Inflammatory macrophage treated with lipopolysaccharide for 4 hours (primary cell): ENCODE measurements at regions not wholly inside any gene's neighbourhood (a gene's known extent, or its start where the extent isn't known, plus 50 kb on each side); places are given as distances from the start of the nearest gene placed in this dataset.
"Not testable (repeated sequence)": the region's sequence is repeated elsewhere in the genome, so short reads cannot be mapped to it uniquely, and the experiment has no call there.

ENCODE experiments used
- DNase-seq: peaks from one replicate; pipeline ENCODE4 v3.0.0-alpha.2; 2020

DNA sequence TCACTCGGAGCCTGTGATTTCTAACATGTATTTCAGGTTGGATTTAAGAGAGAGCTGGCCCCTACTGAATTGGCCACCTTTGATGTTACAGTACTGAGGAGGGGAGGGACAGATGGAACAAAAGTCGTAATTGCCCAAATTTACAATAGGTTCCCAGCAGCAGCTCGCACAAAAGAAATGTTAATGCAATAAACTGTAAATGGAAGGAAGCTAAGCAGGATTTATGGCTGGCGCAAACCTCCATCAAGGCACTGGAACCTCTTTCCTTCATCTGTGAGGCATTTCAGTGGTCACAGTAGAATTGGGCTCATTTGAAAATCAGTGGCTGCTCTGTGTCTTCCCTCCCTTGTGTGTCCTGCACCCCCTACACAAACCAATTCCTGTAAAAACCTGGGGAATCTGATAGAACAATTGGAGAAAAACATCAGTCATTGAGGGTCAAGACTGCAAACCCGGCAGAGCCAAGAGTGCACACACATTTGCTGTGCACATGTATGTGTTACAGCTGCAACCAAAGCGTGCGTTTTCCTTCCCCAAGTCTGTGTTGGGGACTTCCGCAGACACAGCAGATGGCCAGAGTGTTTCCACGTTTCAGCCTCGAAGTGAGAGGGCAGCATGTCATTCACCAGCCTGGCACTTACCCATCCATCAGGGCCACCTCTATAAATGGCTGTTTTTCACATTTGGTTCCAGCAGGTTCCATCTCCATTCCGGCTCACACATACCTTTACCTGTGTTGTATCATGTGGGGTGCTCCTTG is 192.8 kb downstream of the TM9SF2 start:
- no peak for DNase-seq

GRCh38 chr13:99693351-99693750 is 192.1 kb downstream of the TM9SF2 start:
- DNase-seq: no peak

DNA sequence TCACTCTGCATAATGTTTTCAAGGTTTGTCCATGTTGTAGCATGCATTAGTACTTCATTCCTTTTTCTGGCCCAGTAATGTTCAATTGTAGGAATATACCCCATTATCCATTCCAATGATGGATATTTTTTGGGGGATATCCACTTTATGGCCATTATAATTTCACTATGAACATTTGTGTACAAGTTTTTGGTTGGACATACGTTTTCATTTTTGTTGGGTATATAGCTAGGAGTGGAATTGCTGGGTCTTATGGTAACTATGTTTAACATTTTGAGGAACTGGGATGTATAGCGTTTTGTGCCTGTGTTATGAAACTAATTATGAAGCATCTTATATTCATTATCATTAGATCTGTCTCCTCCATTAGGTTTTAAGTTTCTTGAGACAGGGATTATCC is 191.6 kb downstream of the TM9SF2 start:
- DNase-seq: no peak

GRCh38 chr13:99691552-99691951 is 190.3 kb downstream of the TM9SF2 start:
- DNase-seq: no peak

DNA sequence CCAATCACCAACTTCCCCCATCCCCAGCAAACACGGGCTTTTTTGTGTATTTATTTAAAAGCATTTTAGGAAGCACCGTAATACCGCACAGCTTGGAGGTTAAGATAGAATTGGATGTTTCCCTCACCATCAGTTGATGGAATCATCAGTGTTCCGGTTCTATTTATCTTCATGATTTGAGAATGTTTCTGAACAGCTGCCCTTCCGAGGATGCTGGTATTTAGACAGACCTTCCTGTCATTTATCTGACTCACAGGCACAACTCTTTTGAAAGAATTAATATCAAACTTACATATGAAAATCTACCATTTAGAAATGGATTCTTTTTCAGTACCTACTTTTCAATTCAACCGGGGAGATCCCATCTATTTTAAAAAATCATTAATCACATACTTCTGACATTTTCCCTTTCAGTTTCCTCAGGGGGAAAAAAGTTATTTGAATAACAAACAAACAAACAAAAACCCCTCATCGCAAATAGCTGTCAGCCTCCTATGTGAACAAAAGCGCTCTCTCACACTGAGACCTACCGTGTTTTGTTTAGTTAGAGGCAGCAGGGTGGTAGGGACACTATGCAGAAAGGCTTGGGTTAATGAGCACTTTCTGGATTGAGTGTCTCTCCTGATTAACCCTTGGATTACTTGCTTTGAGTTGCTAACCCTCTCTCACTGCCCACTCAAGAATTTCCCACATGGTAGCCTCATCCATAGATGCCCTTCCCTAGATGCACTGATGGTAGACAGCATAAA is 189.3 kb downstream of the TM9SF2 start:
- no peak for DNase-seq

DNA sequence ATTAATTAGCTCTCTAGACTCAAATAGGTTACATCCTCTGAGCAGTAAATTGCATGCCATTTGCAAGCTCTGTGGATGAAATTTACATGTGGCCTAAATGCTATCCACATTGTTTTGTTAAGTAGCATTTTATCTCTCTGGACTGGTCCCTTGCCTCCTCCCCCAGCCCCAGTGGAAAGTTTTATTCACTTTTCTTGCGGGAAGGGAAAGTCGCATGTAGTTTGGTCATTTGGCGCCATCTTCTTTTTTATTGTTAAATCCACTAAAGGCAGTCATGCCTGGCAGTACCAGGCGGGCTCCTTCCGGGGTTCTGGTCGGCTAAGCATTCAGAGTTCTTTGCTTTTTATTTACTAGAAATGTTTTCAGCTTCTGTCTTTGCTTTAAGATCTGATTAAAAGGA is 188.7 kb downstream of the TM9SF2 start:
- DNase-seq: no peak

DNA sequence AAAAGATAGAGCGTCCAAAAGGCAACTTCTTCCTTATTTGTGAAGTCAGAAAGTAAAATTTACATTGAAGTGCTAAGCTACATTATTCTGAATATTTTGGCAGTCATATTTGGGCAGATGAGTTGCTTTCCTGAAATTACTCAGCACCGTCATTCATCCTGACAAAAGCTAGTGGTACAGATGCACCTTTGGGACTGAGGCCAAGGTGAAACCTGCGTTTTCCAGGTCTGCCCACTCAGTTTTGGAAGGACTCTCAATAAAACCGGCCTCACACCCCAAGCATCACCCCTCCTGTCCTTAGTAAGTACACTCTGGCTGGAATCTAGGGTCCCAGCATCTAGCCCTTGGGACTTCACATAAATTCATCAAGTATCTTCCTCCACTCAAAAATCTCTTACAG is 187.5 kb downstream of the TM9SF2 start:
- DNase-seq: no peak

GRCh38 chr13:99687723-99688397 is 186.6 kb downstream of the TM9SF2 start:
- no peak for DNase-seq

GRCh38 chr13:99686944-99687411 is 185.7 kb downstream of the TM9SF2 start:
- no peak for DNase-seq

DNA sequence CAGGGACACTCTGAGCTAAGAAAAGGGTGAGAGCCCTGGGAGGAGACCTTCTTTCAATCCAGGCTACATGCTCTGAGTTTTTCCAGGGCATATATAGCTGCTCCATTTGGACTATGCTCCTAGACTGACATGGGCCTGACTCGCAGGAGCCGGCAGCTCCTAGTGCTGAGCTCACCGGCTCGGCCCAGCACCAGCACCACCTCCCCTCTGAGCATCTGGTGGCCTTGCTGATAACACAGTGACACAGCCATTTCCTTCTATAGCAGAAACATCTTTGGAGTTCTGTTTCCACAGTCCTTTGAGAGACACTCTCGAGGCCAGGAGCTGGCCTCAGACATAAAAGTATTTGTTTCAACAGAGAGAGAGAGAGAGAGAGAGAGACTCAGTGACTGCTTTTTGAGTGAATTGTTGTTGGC is 184.9 kb downstream of the TM9SF2 start:
- no peak for DNase-seq

- no peak for DNase-seq
Observed at GRCh38 chr13:99681695-99682094, 180.4 kb downstream of the TM9SF2 start.

- DNase-seq: no peak
Observed at GRCh38 chr13:99677116-99677951, 176.1 kb downstream of the TM9SF2 start.

DNA sequence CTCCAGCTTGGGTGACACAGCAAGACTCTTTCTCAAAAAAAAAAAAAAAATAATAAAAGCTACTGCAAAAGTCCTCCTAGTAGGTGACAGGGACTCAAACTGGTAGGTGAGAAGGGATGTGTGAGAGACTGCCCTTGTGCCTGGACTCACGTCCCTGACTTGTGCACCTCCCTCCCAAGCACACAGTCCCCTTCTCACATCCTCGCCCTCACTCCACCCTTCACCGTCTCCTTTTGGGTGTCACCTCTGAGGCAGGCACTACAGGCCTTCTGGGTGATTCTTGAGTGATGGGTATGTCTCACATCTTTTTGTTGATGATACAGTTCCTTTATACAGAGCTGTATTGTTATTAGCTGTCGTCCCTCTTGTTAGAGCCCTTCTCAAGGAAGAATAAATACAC is 170.5 kb downstream of the TM9SF2 start:
- no peak for DNase-seq

GRCh38 chr13:99669096-99669495 is 167.8 kb downstream of the TM9SF2 start:
- DNase-seq: not testable (repeated sequence)

DNA sequence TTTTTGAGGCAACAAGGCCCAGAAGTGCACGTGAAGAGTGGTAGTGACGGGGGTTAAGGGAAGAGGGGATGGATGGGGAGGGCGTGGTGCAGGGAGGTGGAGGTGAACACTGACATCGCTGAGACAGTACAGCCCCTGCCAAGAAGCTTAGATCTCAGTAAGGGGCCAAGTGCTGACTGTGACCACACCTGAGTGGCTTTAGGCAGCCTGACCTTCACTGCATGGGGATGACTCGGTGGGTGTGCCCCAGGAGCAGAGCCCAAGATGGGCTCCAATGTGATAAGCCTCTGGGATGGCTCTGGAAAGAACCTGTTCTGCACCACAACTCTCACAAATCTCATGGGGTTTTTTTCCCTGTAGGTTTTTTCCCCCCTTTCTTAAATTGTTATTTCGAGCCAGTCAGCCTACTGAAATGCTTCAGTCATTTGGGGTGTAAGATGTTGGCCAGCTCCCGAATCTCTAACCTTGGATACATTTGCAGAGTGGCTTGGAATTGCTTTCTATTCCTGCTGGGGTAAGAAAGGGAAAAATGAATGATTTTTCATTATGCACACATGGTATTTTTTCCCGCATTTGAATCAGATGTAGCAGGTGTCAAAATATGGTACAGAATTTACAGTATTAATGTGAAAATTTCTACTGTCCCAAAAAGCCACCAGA is 165.0 kb downstream of the TM9SF2 start:
- DNase-seq: no peak

DNA sequence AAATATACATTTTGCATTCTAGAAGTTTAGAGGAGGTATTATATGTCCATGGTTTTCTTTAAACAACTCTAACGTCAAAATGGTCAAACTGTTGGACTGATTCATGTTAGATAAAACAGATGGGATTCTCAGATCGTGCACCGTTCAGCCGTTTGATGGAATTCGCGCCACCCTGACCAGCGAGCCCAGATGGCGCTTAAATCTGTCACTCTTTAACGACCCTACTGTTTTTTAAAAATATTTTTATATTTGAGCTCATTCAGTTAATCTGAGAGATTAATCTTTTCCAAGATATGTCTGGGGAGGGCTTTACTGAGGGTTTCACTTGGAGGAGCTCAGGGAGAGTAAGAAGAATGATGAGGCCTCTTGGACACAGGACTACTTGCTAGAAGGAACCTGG is 164.4 kb downstream of the TM9SF2 start:
- DNase-seq: no peak

GRCh38 chr13:99663908-99664307 is 162.6 kb downstream of the TM9SF2 start:
- DNase-seq: no peak

DNA sequence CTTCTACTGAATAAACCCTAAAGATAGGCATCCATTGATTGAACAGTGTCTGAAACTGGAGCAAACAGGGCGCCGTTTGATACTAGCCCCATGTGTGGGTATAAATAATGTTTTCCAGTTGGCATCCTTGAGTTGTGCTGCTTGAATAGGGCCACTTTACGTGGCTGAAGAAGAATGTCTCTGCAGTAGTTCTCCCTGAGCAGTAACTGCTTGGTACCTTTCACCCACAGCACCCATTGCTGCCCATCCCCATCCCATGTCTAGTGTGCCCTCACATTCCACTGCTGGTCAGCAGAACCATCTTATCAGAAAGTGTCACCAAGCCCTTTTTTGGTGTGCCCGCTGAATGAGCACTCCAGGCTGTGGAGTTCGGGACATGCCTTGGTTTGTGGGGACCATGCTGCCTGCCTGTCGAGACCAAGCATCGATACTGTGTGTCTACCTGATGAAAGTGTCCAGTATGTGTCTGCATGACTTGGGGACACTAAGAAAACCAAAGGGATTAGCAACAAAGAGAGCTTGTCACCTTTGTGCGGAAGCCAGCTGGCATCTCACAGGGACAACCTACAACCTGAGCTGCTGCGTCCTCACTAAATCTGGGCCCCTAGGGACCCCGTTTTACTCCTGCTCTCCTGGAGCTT is 162.0 kb downstream of the TM9SF2 start:
- DNase-seq: no peak

- no peak for DNase-seq
Observed at GRCh38 chr13:99662678-99663077, 161.4 kb downstream of the TM9SF2 start.

GRCh38 chr13:99661791-99662190 is 160.5 kb downstream of the TM9SF2 start:
- DNase-seq: no peak

DNA sequence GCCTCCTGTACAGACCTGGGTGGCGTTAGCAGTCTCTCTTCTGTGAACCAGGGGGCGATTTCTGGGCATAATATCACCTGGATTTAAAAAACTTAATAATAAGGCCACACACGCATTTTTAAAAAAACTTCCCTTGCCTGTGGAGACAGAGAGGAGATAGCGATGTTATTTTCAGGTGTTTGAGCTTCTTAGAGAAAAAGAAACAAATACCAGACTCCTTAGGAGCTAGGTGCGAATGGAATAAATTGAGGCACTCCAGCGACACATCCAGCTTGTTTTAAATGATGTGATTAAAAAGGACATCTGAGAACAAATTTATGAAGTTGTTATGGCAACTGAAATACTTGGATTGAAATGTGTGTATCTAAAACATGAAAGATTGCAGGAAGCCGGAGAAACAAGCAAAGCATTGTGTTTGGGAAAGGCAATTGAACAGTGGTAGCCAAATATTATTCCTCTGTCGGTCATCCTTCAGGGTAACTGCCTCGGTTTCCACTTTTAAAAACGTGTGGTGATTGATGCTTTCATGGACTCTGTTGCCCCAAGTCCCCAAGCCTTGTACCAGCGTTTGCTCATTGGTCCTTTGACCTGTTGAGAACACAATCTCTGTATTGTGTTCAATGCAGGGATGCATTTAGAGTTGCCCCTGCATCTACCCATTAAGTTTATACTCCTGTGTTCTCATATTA is 158.7 kb downstream of the TM9SF2 start:
- DNase-seq: no peak
